ENCODE measurements at regions not wholly inside any gene's neighbourhood (a gene's known extent, or its start where the extent isn't known, plus 50 kb on each side); places are given as distances from the start of the nearest gene placed in this dataset.
"Not testable (repeated sequence)": the region's sequence is repeated elsewhere in the genome, so short reads cannot be mapped to it uniquely, and the experiment has no call there.

GRCh38 chr21:5251162-5251561, 5270.2 kb upstream of the TPTE start:
- not testable (repeated sequence) for DNase-seq (ENCODE audit: low spot score)

- DNase-seq (ENCODE audit: low spot score), result not testable (repeated sequence)
These were observed 5269.5 kb upstream of the TPTE start for GRCh38 chr21:5251866-5252265.
